IMR-90 (cell line): ENCODE measurements at regions not wholly inside any gene's neighbourhood (a gene's known extent, or its start where the extent isn't known, plus 50 kb on each side); places are given as distances from the start of the nearest gene placed in this dataset.
A peak's percentile ranks its signal among the peaks of the same experiment; 100 is the strongest.

ENCODE experiments used
- ATAC-seq: fragments of 200-7000 bp; cut with Tn5 transposase; 2 replicates; pipeline ENCODE4 v1.9.1; 2020; ENCODE audit warnings: low read depth, mild to moderate bottlenecking, moderate library complexity
- BruUV-seq: library from RNA; stranded (reverse); fragments of 400-500 nt; replicated peaks from 2 replicates; lab custom pipeline; 2021; lab: Mats Ljungman, UMichigan
- CTCF ChIA-PET: fragments of 300-600 bp; formaldehyde crosslinking; extraction: SDS; loops from one replicate; lab custom pipeline; 2021; ENCODE audit warnings: antibody characterized with exemption; lab: Yijun Ruan, JAX
- POLR2A ChIA-PET: fragments of 300-600 bp; sonication (Branson Sonifier 250); formaldehyde crosslinking; loops from one replicate; lab custom pipeline; 2022; ENCODE audit warnings: antibody characterized with exemption; ENCODE audit not compliant: unreplicated experiment; lab: Charles Lee
- DNase-seq: peaks from one replicate; pipeline ENCODE4 v3.0.0; 2013
- H2AFZ ChIP-seq: replicated peaks from 2 replicates; pipeline ENCODE3; 2013; ENCODE audit warnings: low read length, mild to moderate bottlenecking; ENCODE audit not compliant: poor library complexity
- H2AK5ac ChIP-seq: 2 replicates; pipeline ENCODE4 v1.6.1; 2013; ENCODE audit warnings: low read depth, low read length, inconsistent platforms
- H2AK9ac ChIP-seq: replicated peaks from 2 replicates; pipeline ENCODE3; 2013; ENCODE audit warnings: mild to moderate bottlenecking, low read depth, low read length, moderate library complexity; ENCODE audit not compliant: poor library complexity
- H2BK120ac ChIP-seq: 2 replicates; pipeline ENCODE4 v1.6.1; 2013; ENCODE audit warnings: low read depth, low read length, inconsistent platforms
- H2BK15ac ChIP-seq: 3 replicates; pipeline ENCODE4 v1.6.1; 2013; ENCODE audit warnings: low read depth, low read length, inconsistent platforms
- H2BK20ac ChIP-seq: 2 replicates; pipeline ENCODE4 v1.6.1; 2013; ENCODE audit warnings: low read depth, mild to moderate bottlenecking, inconsistent platforms, low read length, moderate library complexity
- H2BK5ac ChIP-seq: 2 replicates; pipeline ENCODE4 v1.6.1; 2013; ENCODE audit warnings: mild to moderate bottlenecking, low read depth, low read length, inconsistent platforms; ENCODE audit not compliant: poor library complexity, severe bottlenecking
- H3K14ac ChIP-seq: replicated peaks from 2 replicates; pipeline ENCODE4 v1.6.1; 2013; ENCODE audit warnings: low read depth, low read length, inconsistent platforms
- H3K18ac ChIP-seq: 2 replicates; pipeline ENCODE4 v1.6.1; 2013; ENCODE audit warnings: low read depth, low read length, control low read depth
- H3K23ac ChIP-seq: 2 replicates; pipeline ENCODE4 v1.6.1; 2013; ENCODE audit warnings: low read depth, low read length, inconsistent platforms
- H3K27ac ChIP-seq: 2 replicates; pipeline ENCODE4 v1.5.1; 2013; ENCODE audit warnings: mild to moderate bottlenecking, control low read depth, low read length; ENCODE audit not compliant: insufficient read depth
- H3K27me3 ChIP-seq: 2 replicates; pipeline ENCODE4 v1.6.1; 2013; ENCODE audit warnings: low read length; ENCODE audit not compliant: control insufficient read depth, insufficient read depth
- H3K36me3 ChIP-seq: 2 replicates; pipeline ENCODE4 v1.6.1; 2013; ENCODE audit warnings: low read length, mixed read lengths; ENCODE audit not compliant: control insufficient read depth, insufficient read depth
- H3K4ac ChIP-seq: 2 replicates; pipeline ENCODE4 v1.6.1; 2013; ENCODE audit warnings: low read depth, low read length, inconsistent platforms
- H3K4me1 ChIP-seq: 2 replicates; pipeline ENCODE4 v1.6.1; 2013; ENCODE audit warnings: low read length, mixed read lengths; ENCODE audit not compliant: control insufficient read depth, insufficient read depth
- H3K4me2 ChIP-seq: 2 replicates; pipeline ENCODE4 v1.6.1; 2013; ENCODE audit warnings: low read depth, mild to moderate bottlenecking, control low read depth, low read length, moderate library complexity
- H3K4me3 ChIP-seq: 2 replicates; pipeline ENCODE4 v1.5.1; 2013; ENCODE audit warnings: low read depth, mild to moderate bottlenecking, control low read depth, low read length, moderate library complexity; ENCODE audit not compliant: insufficient read depth
- H3K56ac ChIP-seq: 2 replicates; pipeline ENCODE4 v1.6.1; 2013; ENCODE audit warnings: low read length, inconsistent platforms; ENCODE audit not compliant: insufficient read depth; ENCODE audit errors: extremely low read depth
- H3K79me1 ChIP-seq, 2 experiments: 2 replicates each; pipeline ENCODE4 v1.6.1; 2013; ENCODE audit warnings: low read length in 2 of 2, inconsistent platforms in 1 of 2, low read depth in 1 of 2
- H3K9ac ChIP-seq: 2 replicates; pipeline ENCODE4 v1.6.1; 2013; ENCODE audit warnings: low read depth, low read length, control low read depth
- H3K9me1 ChIP-seq: 2 replicates; pipeline ENCODE4 v1.6.1; 2013; ENCODE audit warnings: low read length, inconsistent platforms; ENCODE audit not compliant: insufficient read depth
- H3K9me3 ChIP-seq: 2 replicates; pipeline ENCODE4 v1.6.1; 2013; ENCODE audit warnings: low read length; ENCODE audit not compliant: control insufficient read depth, insufficient read depth
- H4K20me1 ChIP-seq: 2 replicates; pipeline ENCODE4 v1.6.1; 2013; ENCODE audit warnings: low read length, inconsistent platforms; ENCODE audit not compliant: insufficient read depth
- H4K5ac ChIP-seq: 2 replicates; pipeline ENCODE4 v1.6.1; 2013; ENCODE audit warnings: mild to moderate bottlenecking, low read depth, low read length, control low read depth
- H4K8ac ChIP-seq, 2 experiments: 2 replicates each; pipeline ENCODE4 v1.6.1; 2013; ENCODE audit warnings: low read depth in 2 of 2, low read length in 2 of 2, control low read depth in 1 of 2, inconsistent platforms in 1 of 2
- H4K91ac ChIP-seq: 2 replicates; pipeline ENCODE4 v1.6.1; 2013; ENCODE audit warnings: low read depth, low read length, inconsistent platforms; ENCODE audit not compliant: insufficient read depth
- BHLHE40 ChIP-seq: fragments of 150-350 bp; IDR thresholded peaks from 2 replicates; pipeline ENCODE4 v1.6.1; 2016; ENCODE audit warnings: mild to moderate bottlenecking, low read depth, low read length
- CEBPB ChIP-seq: IDR thresholded peaks from 2 replicates; pipeline ENCODE4 v1.6.1; 2012; ENCODE audit warnings: low read depth, low read length, improper control_type of control experiment
- CHD1 ChIP-seq: IDR thresholded peaks from 2 replicates; pipeline ENCODE4 v1.6.1; 2012; ENCODE audit warnings: low read depth, low read length, improper control_type of control experiment
- MAFK ChIP-seq: IDR thresholded peaks from 2 replicates; pipeline ENCODE4 v1.6.1; 2012; ENCODE audit warnings: low read depth, low read length, improper control_type of control experiment
- MAZ ChIP-seq: IDR thresholded peaks from 2 replicates; pipeline ENCODE4 v1.6.1; 2012; ENCODE audit warnings: low read depth, mild to moderate bottlenecking, low read length, improper control_type of control experiment, moderate library complexity, borderline replicate concordance
- MXI1 ChIP-seq: IDR thresholded peaks from 2 replicates; pipeline ENCODE4 v1.6.1; 2012; ENCODE audit warnings: low read depth, mild to moderate bottlenecking, low read length, moderate library complexity, borderline replicate concordance
- NFE2L2 ChIP-seq: fragments of 150-350 bp; IDR thresholded peaks from 2 replicates; pipeline ENCODE4 v1.6.1; 2016; ENCODE audit warnings: low read depth, mild to moderate bottlenecking, low read length
- POLR2A ChIP-seq: IDR thresholded peaks from 2 replicates; pipeline ENCODE4 v1.6.1; 2012; ENCODE audit warnings: mild to moderate bottlenecking, low read depth, low read length
- RAD21 ChIP-seq: IDR thresholded peaks from 2 replicates; pipeline ENCODE4 v1.6.1; 2012; ENCODE audit warnings: low read length, improper control_type of control experiment
- RCOR1 ChIP-seq: IDR thresholded peaks from 2 replicates; pipeline ENCODE4 v1.6.1; 2012; ENCODE audit warnings: mild to moderate bottlenecking, low read length, improper control_type of control experiment; ENCODE audit not compliant: insufficient replicate concordance
- RFX5 ChIP-seq: IDR thresholded peaks from 2 replicates; pipeline ENCODE4 v1.8.0; 2012; ENCODE audit warnings: low read depth, mild to moderate bottlenecking, low read length, moderate library complexity
- SMC3 ChIP-seq: fragments of 150-350 bp; IDR thresholded peaks from 2 replicates; pipeline ENCODE4 v1.6.1; 2016; ENCODE audit warnings: low read depth, mild to moderate bottlenecking, antibody characterized with exemption, low read length, moderate library complexity
- USF2 ChIP-seq: fragments of 150-350 bp; IDR thresholded peaks from 2 replicates; pipeline ENCODE4 v1.6.1; 2017; ENCODE audit warnings: mild to moderate bottlenecking, antibody characterized with exemption, low read length, low read depth
- WGBS, 2 experiments: methylation state at CpG; one replicate each; pipeline versions ENCODE4 v1.1.5 to v1.1.7; 2013; ENCODE audit warnings: missing lambda C conversion rate in 2 of 2; ENCODE audit not compliant: insufficient read length in 1 of 2; ENCODE audit errors: extremely low coverage in 2 of 2; 5-methylcytosine and 5-hydroxymethylcytosine counted together
- dilution Hi-C: fragments of 300-500 bp; cut with HindIII; formaldehyde crosslinking; loops from one replicate; pipeline ENCODE4 v1.14.3; 2018; ENCODE audit warnings: low sequenced_read_pairs; ENCODE audit not compliant: unreplicated experiment
- in situ Hi-C: fragments of 300-500 bp; cut with MboI; formaldehyde crosslinking; loops from 3 replicates; pipeline ENCODE4 v1.14.3; 2019; ENCODE audit warnings: low sequenced_read_pairs, inconsistent platforms, mixed read lengths
- intact Hi-C: fragments of 100-400 bp; cut with micrococcal nuclease; formaldehyde crosslinking; loops from 2 replicates; pipeline ENCODE4 v1.10.0; 2022
- TF ChIP-seq, protein P1 (sequence below): conservative IDR thresholded peaks from 2 replicates; pipeline ENCODE4 v1.5.1; 2012; ENCODE audit warnings: mild to moderate bottlenecking, low read depth, low read length, improper control_type of control experiment
- TF ChIP-seq, protein P2 (sequence below): fragments of 150-350 bp; IDR thresholded peaks from 2 replicates; pipeline ENCODE4 v1.6.1; 2016; ENCODE audit warnings: low read depth, mild to moderate bottlenecking, low read length, moderate library complexity, borderline replicate concordance

DNA sequence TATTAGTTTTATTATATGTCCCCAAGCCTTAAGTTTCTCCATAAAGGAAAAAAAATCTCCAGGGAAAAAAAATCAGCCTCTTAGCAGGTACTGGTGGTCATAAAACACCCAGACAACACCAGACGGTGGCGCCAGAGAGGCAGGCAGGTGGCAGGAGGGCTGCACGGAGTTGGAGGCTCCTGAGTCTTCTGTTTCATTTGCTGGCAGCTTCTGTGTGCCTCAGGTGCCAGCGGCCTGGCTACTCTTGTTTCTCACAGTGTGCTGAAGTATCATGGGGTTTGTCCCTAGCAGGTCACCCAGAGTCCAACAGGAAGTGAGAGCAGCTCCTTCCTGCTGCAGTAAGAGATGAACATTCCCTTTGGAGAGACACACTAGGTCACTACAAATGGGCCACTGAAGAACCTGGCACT is 123.3 kb upstream of the GADD45A start:
- Histone ChIP-seq H3K4me3 (no peak overlapping the region), H2BK20ac (peak overlapping the region; percentile 60; the same call in 1 of the 2 replicates), H2BK120ac (0 out of 2 replicates have a peak overlapping the region, but pooled peaks have one; percentile 41), H3K56ac (no peak overlapping the region), H4K5ac (no peak overlapping the region), H4K91ac (no peak overlapping the region), H3K36me3 (no peaks in the 10 kb centered on the region), H3K18ac (no peak overlapping the region), H3K9ac (no peak overlapping the region), H3K79me1 (no peaks in the 10 kb centered on the region), H2AFZ (peak overlapping the region; percentile 69), H2AK5ac (0 out of 2 replicates have a peak overlapping the region, but pooled peaks have one; percentile 47), H3K27ac (no peak overlapping the region), H3K9me3 (no peaks in the 10 kb centered on the region), H2BK5ac (no peak overlapping the region), H4K20me1 (no peaks in the 10 kb centered on the region), H3K9me1 (0 out of 2 replicates have a peak, but pooled peaks cover 2% of the 10 kb centered on the region), H3K4me2 (no peak overlapping the region), H2BK15ac (0 out of 3 replicates have a peak overlapping the region, but pooled peaks have one; percentile 6), H3K4ac (no peak overlapping the region; the same call in 1 of the 2 replicates), H3K4me1 (peaks cover 6% of the 10 kb centered on the region), H3K27me3 (no peaks in the 10 kb centered on the region), H2AK9ac (no peak overlapping the region), H3K14ac (no peak overlapping the region), H4K8ac (no peak overlapping the region), H3K23ac (no peak overlapping the region)
- in situ Hi-C loops, result loop anchor here (25.0 kb wide), 1 partner anchor 126 kb away; the partner anchor contains the start of gene GADD45A
- WGBS, 2 experiments, result 20% methylated on average over 1 of the region's 4 CpGs; no CpG with 5 or more reads in 1 of the 2 experiments
- dilution Hi-C loops, result no loop called here
- intact Hi-C loops, result loop anchor here (1.0 to 2.0 kb wide), 3 partner anchors 27 to 199 kb away; partner anchors contain the start of gene GADD45A
- peak; percentile 82 for ATAC-seq
- no TSS peak for BruUV-seq
- ChIA-PET CTCF (interaction anchor here (0.7 to 3.0 kb wide), 14 partner anchors 11 to 199 kb away, joined by 3 to 24 read pairs (median 6); partner anchors contain the start of gene GADD45A), POLR2A (interaction anchor here (1.4 kb wide), 1 partner anchor 123 kb away, joined by 9 read pairs; the partner anchor contains the start of gene GADD45A)
- peak; percentile 85 for DNase-seq
- TF ChIP-seq, protein P1, sequence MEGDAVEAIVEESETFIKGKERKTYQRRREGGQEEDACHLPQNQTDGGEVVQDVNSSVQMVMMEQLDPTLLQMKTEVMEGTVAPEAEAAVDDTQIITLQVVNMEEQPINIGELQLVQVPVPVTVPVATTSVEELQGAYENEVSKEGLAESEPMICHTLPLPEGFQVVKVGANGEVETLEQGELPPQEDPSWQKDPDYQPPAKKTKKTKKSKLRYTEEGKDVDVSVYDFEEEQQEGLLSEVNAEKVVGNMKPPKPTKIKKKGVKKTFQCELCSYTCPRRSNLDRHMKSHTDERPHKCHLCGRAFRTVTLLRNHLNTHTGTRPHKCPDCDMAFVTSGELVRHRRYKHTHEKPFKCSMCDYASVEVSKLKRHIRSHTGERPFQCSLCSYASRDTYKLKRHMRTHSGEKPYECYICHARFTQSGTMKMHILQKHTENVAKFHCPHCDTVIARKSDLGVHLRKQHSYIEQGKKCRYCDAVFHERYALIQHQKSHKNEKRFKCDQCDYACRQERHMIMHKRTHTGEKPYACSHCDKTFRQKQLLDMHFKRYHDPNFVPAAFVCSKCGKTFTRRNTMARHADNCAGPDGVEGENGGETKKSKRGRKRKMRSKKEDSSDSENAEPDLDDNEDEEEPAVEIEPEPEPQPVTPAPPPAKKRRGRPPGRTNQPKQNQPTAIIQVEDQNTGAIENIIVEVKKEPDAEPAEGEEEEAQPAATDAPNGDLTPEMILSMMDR, result peak; percentile 89
- TF ChIP-seq MAZ (peak; percentile 17; the same call in 1 of the 2 replicates), RFX5 (no peak), BHLHE40 (peak; percentile 37; the same call in 1 of the 2 replicates), CEBPB (no peak), CHD1 (no peak), RAD21 (peak; percentile 92), SMC3 (peak; percentile 92), USF2 (no peak), MAFK (no peak), POLR2A (no peak), MXI1 (no peak), RCOR1 (no peak), NFE2L2 (no peak)
- TF ChIP-seq, protein P2, sequence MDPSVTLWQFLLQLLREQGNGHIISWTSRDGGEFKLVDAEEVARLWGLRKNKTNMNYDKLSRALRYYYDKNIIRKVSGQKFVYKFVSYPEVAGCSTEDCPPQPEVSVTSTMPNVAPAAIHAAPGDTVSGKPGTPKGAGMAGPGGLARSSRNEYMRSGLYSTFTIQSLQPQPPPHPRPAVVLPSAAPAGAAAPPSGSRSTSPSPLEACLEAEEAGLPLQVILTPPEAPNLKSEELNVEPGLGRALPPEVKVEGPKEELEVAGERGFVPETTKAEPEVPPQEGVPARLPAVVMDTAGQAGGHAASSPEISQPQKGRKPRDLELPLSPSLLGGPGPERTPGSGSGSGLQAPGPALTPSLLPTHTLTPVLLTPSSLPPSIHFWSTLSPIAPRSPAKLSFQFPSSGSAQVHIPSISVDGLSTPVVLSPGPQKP, result no peak
